Fibroblast of skin of abdomen (primary cell): ENCODE measurements at regions not wholly inside any gene's neighbourhood (a gene's known extent, or its start where the extent isn't known, plus 50 kb on each side); places are given as distances from the start of the nearest gene placed in this dataset.

ENCODE experiments used
- DNase-seq: peaks from one replicate; pipeline ENCODE4 v3.0.0-alpha.2; 2013

DNA sequence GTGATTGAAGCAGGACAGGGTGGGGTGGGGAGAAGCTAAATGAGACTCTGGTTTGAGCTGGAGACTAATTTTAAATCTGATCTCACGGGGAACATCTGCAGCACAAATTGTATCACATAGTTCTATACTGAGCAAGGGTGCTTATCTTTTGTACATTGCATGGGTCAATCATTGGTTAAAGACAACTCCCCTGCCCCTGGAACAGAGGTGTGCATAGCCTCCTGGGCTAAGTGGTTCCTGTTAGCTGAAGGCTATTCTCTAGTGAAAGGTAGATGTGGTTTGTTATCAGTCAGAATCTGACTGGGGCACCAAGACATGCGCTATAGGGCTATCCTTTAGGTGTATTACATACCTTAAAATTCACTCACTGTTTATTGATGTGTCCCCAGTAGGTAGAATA lies 103.9 kb upstream of the KITLG start:
- DNase-seq = no peak

DNA sequence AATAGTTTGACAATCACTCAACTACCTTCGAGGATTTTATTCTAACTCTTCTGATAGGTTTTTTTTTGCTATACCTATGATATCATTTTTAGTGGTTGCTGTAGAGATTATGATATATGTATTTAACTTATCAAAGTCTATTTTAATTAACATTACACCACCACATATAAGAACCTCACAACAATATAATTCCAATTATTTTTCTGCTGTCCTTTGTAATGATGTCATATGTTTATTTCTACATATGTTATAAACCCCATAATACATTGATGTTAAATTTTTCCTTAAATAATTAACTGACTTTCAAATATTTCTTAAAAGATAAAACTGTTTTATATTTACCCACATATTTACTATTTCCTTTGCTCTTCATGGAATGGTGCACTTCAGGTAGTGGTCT lies 103.4 kb upstream of the KITLG start:
- DNase-seq = no peak

DNA sequence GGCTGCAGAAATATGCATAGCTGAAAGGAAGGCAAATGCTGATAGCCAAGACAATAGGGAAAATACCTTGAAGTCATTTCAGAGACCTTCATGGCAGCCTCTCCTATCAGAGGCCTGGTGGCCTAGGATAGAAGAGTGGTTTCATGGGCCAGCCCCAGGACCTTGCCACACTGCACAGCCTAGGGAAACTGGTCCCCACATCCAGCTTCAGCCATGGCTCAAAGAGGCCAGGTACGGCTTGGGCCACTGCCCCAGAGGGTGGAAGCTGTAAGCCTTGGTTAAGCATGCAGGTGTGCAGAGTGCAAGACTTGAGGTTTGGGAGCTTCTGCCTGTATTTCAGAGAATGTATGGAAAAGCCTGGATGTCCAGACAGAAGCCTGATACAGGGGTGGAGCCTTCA lies 101.0 kb upstream of the KITLG start:
- no peak for DNase-seq

GRCh38 chr12:88677464-88677863 lies 97.2 kb upstream of the KITLG start:
- no peak for DNase-seq

DNA sequence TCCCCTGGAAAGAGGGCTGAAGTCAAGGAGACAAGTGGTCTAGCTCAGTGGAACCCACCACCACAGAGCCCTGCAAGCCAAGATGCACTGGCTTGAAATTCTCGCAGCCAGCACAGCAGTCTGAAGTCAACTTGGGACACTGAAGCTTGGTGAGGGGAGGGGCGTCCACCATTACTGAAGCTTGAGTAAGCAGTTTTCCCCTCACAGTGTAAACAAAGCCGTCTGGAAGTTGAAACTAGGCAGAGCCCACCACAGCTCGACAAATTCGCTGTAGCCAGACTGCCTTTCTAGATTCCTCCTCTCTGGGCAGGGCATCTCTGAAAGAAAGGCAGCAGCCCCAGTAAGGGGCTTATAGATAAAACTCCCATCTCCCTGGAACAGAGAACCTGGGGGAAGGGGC lies 87.3 kb upstream of the KITLG start:
- DNase-seq = peak; percentile 24

DNA sequence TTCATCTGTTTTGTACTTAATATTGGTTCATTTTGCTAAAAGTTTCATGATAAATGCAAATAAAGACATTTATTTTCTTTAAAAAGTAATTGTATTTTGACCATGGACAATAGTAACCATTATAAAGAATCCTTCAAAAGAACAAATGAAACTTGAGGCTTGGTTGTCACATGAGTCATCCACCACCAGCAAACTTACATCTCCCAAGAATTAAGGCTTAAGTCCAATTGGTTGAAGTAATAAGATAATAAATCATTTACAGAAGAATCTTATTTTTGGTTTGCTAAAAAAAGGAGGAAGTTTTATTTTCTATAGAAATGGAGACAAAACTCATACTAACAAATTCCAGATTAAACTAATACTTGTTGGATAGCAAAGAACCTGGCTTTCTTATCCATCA lies 84.8 kb upstream of the KITLG start:
- peak; percentile 80 for DNase-seq

GRCh38 chr12:88662961-88663360 lies 82.7 kb upstream of the KITLG start:
- DNase-seq = no peak

- no peak for DNase-seq
Measured at GRCh38 chr12:88662093-88662492, 81.8 kb upstream of the KITLG start.

- no peak for DNase-seq
Measured at GRCh38 chr12:88658009-88658408, 77.7 kb upstream of the KITLG start.

DNA sequence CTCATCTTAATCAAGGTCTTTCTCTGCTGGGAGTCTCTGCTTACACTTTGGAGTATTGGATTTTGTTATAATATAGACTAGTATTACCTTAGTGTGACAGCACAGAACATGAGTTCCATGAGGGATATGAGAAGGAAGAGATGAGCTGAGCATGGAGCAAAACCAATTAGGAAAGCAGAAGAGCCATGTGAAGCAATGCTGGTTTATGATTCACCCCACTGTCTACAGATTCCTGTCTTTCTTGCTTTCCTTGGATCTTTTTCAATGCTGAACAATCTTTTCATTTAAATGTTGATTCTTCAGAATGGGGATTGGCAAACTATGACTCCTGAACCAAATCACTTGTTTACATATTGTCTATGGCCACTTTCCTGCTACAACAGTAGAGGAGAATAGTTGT lies 70.4 kb upstream of the KITLG start:
- DNase-seq = peak; percentile 69

DNA sequence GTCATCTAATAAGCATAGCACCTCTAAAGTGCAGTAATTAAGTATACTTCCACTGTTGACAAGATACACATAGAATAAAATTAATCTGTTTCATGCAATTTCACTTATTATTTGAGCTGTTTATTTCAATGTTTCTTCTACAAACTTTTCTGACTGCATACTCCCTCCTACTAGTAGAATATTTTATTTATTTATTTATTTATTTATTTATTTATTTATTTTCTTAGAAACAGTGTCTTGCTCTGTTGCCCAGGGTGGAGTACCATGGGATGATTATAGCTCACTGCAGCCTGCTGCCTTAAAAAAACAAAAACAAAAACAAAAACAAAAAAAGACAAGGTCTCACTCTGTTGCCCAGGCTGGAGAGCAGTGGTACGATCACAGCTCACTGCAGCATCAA lies 68.4 kb upstream of the KITLG start:
- no peak for DNase-seq

DNA sequence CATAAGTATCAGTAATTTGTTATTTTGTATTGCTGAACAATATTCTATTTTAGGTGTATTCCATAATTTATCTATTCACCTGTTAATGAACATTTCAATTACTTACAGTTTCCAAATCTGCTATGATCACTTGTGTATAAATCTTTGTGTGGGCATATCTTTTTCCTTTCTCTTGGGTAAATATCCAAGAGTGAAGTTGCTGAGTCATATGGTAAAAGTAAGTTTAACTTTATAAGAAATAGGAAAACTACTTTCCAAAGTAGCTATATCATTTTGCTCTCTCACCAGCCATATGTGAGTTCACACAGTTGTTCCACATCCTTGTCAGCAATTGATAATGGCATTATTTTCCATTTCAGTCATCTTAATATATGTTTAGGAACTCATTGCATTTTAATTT lies 66.6 kb upstream of the KITLG start:
- DNase-seq = no peak

DNA sequence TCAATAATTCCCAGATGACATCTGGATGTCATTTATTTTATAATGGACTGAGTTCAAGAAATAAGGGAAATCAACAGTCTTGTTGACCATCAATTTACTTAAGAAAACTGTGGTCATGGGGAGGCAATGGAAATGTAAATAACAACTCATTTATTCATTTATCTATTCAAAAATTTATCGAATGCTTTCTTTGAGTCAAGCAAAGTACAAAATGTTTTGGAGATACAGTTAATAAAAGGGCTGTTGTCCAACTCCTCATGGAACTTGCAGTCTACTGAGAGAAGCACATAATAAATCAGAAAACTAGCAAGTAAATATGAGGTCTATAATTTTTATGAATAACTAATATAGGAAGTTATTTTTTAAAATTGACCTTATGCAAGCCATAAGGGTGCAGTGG lies 65.5 kb upstream of the KITLG start:
- no peak for DNase-seq

DNA sequence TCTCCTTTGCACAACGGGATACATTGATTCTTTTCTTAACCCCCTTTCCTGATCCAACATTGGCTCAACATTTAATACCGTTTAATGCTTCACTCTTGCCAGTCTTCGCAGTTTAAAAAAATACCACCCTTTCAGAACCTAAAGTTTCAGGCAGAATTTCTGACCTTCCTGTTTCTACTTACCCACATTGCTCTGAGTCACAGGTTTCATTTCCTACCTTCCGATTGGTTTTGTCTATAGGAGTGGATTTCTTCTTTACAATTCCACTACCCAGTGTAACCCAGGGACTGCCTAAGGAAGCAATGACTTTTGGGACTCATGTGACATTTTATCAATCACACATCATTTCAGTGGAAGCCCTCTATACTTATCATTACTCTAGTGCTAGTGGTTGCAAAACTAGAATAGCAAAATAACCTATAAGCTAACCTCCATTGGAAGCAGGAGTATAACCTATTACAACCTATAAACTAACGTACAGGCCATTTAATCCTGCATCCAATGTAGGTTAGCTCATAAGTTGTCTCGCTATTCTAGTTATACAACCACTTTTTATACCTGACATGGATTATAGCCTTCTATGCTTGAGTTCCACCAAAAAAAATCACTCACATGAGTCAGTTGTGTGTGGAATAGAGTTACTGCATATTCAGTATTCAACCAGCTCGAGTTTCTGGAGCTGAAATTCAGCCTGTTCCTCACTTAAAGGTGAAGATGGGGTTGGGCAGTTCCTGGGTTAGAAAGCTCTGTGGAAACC lies 64.9 kb upstream of the KITLG start:
- DNase-seq = no peak

DNA sequence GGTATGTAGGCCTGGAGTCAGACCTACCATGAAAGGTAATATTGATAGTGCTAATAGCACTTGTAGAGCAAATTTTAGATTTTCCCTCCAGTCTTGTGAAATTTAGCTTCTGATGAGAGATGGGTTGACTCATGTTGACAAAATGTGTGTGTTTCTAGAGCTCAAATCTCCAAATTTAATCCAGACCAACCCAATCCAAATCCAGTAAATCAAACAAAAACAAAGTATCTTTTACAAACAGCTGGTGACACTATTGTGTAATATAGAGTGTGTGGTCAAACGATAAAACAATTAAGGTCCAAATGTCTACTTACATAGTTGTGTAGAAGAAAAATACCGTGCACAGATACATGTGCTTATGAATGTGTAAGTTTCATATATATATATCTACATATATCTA lies 63.4 kb upstream of the KITLG start:
- DNase-seq = peak; percentile 54

DNA sequence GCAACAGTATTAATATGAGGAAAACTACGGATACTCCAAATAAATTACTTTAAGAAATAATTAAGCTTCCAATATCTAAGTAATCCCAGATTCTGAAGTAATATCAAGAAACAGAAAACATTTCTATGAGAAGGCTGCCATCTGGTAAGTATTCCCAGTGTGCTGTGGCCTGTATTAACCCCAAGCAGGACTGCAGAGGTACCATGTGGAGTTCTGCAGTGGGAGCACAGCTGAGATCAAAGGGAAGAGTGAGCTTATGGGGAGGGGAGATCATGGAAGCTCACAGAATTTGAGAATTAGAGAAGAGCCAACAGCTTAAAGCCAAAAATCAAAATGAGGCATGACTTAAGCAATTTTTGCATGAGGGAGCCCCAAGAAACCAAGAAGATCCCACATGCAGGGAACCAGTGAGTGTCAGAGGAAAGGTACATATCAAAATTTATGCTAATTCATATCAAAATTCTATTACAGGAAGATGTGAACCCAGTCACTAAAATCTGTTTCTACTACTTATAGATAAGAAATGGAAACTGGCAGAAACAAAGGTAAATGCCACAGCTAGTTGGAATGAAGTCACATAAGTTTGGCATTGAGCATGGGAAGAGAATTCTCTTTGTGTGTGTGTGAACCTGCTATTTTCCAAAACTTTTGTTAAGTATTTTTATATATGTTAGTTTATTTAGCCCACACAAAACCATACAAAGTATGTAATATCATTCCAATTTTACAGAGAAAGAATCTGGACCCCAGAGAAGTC lies 62.6 kb upstream of the KITLG start:
- DNase-seq = no peak

DNA sequence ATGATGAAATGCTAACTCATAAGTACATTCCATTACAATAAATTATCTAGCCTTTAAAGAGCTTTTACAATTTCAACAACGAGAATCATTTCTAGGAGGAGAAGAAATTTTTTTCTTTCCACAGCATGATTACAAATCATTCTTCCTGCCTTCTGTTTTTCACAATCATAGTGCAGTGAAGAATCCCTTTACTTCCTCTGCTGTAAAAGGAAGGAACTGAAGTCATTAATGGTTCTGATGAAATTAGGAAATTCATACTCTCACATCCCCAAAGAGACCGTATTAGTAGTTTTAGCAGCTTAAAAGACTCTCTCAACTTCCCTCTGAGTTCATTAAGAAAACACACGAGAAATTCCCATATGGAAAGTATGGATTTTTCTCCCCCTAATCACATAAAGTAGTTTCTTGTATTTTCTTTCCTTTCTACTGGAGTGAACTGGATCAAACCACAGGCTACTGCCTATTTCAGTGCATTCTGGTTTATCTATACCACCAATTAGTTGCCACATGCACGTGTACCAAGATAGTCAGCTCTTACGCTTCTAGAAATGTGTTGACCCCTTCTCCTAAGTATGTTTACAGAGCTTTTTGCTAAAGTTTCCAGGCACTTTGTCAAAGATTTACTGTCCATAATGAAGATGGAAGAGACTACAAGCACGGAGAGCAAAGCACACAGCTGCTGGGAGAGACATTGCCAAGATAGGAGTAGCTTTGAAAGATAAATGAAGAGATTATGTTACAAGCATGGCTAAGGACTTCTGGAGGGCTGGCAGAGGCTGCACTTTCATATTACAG lies 58.9 kb upstream of the KITLG start:
- DNase-seq = peak; percentile 73

GRCh38 chr12:88638388-88638787 lies 58.1 kb upstream of the KITLG start:
- DNase-seq = no peak

DNA sequence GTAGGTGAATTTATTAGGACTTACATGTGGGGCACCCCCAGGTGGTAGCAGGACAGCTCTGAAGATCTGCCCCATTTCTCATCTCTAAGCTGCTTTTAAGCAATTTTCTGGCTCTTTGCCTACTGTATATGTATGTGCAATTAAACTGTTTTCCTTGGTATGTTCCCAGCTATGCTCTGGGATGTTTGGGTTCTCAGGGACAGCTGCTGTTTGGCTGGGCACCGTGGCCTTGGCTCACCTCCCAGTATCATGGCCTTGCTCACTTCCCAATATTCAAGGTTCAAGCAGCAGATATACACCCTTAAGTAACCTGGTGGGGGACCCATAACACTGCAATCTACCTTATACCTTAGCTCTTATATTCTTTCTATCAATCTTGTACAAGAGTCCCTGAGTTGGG lies 53.7 kb upstream of the KITLG start:
- DNase-seq = no peak

DNA sequence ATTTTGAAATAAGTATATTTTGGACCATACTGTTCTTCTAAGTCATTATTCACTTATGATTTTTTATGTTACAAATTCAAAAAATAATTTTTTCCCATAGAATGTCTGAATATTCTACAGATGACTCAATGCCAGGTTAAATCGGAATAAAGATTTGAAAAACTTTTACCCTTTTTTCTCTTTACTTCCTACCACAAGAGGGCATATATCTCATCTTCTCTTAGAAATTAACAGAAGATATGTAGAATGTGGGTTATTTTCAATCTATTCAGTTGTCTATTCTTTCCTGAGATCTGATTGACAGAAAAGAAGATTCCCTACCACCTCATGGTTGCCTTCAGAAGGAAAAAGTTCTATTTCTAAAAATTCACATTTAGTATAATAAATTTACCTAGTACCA lies 53.0 kb upstream of the KITLG start:
- DNase-seq = no peak

DNA sequence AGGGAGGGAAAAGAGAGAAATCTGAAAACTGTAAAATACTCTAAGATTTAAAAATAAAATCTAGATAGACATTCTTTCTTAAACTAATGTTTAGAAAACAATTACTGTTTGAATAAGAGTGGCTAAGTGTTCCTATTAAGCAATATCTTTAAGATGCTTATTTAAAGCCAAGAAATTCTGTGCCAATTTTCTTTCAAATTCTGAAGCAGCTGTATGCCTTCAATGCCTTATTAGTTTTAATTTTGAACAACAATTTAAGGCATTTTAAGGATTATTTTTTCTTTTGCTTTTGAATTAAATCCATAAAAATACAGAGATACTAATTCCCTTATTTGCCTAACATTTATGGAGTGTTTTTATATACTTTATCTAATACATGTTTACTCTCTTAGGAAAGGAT lies 50.3 kb upstream of the KITLG start:
- no peak for DNase-seq
